Activated B cell treated with CpG ODN at 0.5 μM for 24 hours (primary cell): ENCODE measurements at regions not wholly inside any gene's neighbourhood (a gene's known extent, or its start where the extent isn't known, plus 50 kb on each side); places are given as distances from the start of the nearest gene placed in this dataset.
"Not testable (repeated sequence)": the region's sequence is repeated elsewhere in the genome, so short reads cannot be mapped to it uniquely, and the experiment has no call there.

ENCODE experiments used
- ATAC-seq: fragments of 200-7000 bp; cut with Tn5 transposase; one replicate; pipeline ENCODE4 v1.10.0; 2021; ENCODE audit warnings: low read depth, mild to moderate bottlenecking, moderate library complexity
- CTCF ChIA-PET: fragments of 350-600 bp; sonication (Branson Sonifier 250); formaldehyde crosslinking; loops from one replicate; lab custom pipeline; 2021; ENCODE audit warnings: antibody characterized with exemption; lab: Charles Lee
- POLR2A ChIA-PET: fragments of 350-600 bp; sonication (Branson Sonifier 250); formaldehyde crosslinking; loops from one replicate; lab custom pipeline; 2021; ENCODE audit warnings: antibody characterized with exemption; lab: Charles Lee
- DNase-seq: peaks from one replicate; pipeline ENCODE4 v3.0.0; 2022
- H3K27ac Mint-ChIP-seq: one replicate; pipeline ENCODE4 v1.8.0; 2020; ENCODE audit warnings: mixed read lengths
- H3K27me3 Mint-ChIP-seq: one replicate; pipeline ENCODE4 v1.8.0; 2021; ENCODE audit warnings: mixed read lengths
- H3K36me3 Mint-ChIP-seq: one replicate; pipeline ENCODE4 v1.8.0; 2021; ENCODE audit warnings: low read depth, mixed read lengths
- H3K4me1 Mint-ChIP-seq: one replicate; pipeline ENCODE4 v1.8.0; 2021; ENCODE audit warnings: mixed read lengths
- H3K4me3 Mint-ChIP-seq: one replicate; pipeline ENCODE4 v1.8.0; 2020; ENCODE audit warnings: mild to moderate bottlenecking, mixed read lengths
- H3K9me3 Mint-ChIP-seq: one replicate; pipeline ENCODE4 v1.8.0; 2020; ENCODE audit warnings: mixed read lengths
- intact Hi-C: fragments of 100-400 bp; cut with micrococcal nuclease; formaldehyde crosslinking; loops from one replicate; pipeline ENCODE4 v1.15.1; 2024

- ATAC-seq, H3K27ac Mint-ChIP-seq, intact Hi-C loops, CTCF ChIA-PET, H3K36me3 Mint-ChIP-seq, H3K4me3 Mint-ChIP-seq, POLR2A ChIA-PET, H3K9me3 Mint-ChIP-seq, DNase-seq, H3K4me1 Mint-ChIP-seq, H3K27me3 Mint-ChIP-seq: not testable (repeated sequence)
Measured at GRCh38 chr21:5051303-5052018, 5469.9 kb upstream of the TPTE start.

- H3K36me3 Mint-ChIP-seq, H3K4me3 Mint-ChIP-seq, H3K4me1 Mint-ChIP-seq, H3K9me3 Mint-ChIP-seq, POLR2A ChIA-PET, H3K27ac Mint-ChIP-seq, H3K27me3 Mint-ChIP-seq, CTCF ChIA-PET, intact Hi-C loops, DNase-seq: not testable (repeated sequence)
- ATAC-seq = peak; percentile 6
Measured at GRCh38 chr21:5055027-5055754, 5466.2 kb upstream of the TPTE start.

GRCh38 chr21:5055996-5056962, 5465.1 kb upstream of the TPTE start:
- H3K9me3 Mint-ChIP-seq, H3K27me3 Mint-ChIP-seq, intact Hi-C loops, DNase-seq, H3K36me3 Mint-ChIP-seq, POLR2A ChIA-PET, H3K4me1 Mint-ChIP-seq, H3K27ac Mint-ChIP-seq, CTCF ChIA-PET, H3K4me3 Mint-ChIP-seq: not testable (repeated sequence)
- ATAC-seq = peak; percentile 82

GRCh38 chr21:5057077-5057476, 5464.3 kb upstream of the TPTE start:
- POLR2A ChIA-PET, H3K27me3 Mint-ChIP-seq, H3K4me1 Mint-ChIP-seq, intact Hi-C loops, H3K4me3 Mint-ChIP-seq, H3K27ac Mint-ChIP-seq, DNase-seq, CTCF ChIA-PET, H3K9me3 Mint-ChIP-seq, H3K36me3 Mint-ChIP-seq, ATAC-seq: not testable (repeated sequence)

- H3K27ac Mint-ChIP-seq, H3K4me3 Mint-ChIP-seq, H3K27me3 Mint-ChIP-seq, H3K36me3 Mint-ChIP-seq, intact Hi-C loops, H3K4me1 Mint-ChIP-seq, CTCF ChIA-PET, DNase-seq, H3K9me3 Mint-ChIP-seq, ATAC-seq, POLR2A ChIA-PET: not testable (repeated sequence)
Measured at GRCh38 chr21:5060364-5061083, 5460.9 kb upstream of the TPTE start.

- H3K9me3 Mint-ChIP-seq, POLR2A ChIA-PET, H3K27ac Mint-ChIP-seq: not testable (repeated sequence)
Measured at GRCh38 chr21:5064581-5065142, 5456.7 kb upstream of the TPTE start.

GRCh38 chr21:5065240-5066211, 5455.9 kb upstream of the TPTE start:
- H3K27me3 Mint-ChIP-seq, POLR2A ChIA-PET, H3K9me3 Mint-ChIP-seq, H3K36me3 Mint-ChIP-seq, DNase-seq, H3K4me1 Mint-ChIP-seq, H3K27ac Mint-ChIP-seq, CTCF ChIA-PET, intact Hi-C loops, H3K4me3 Mint-ChIP-seq: not testable (repeated sequence)
- peak; percentile 92 for ATAC-seq

More at GRCh38 chr21:5064581-5065142, 5456.7 kb upstream of the TPTE start:
- H3K4me1 Mint-ChIP-seq, H3K4me3 Mint-ChIP-seq, H3K36me3 Mint-ChIP-seq, intact Hi-C loops, DNase-seq, CTCF ChIA-PET, H3K27me3 Mint-ChIP-seq, ATAC-seq: not testable (repeated sequence)

- DNase-seq, H3K36me3 Mint-ChIP-seq, H3K27ac Mint-ChIP-seq, CTCF ChIA-PET, H3K4me3 Mint-ChIP-seq, POLR2A ChIA-PET, H3K4me1 Mint-ChIP-seq, H3K27me3 Mint-ChIP-seq, H3K9me3 Mint-ChIP-seq, ATAC-seq, intact Hi-C loops: not testable (repeated sequence)
Measured at GRCh38 chr21:5066682-5067251, 5454.6 kb upstream of the TPTE start.

GRCh38 chr21:5067326-5068048, 5453.9 kb upstream of the TPTE start:
- intact Hi-C loops, H3K36me3 Mint-ChIP-seq, H3K27ac Mint-ChIP-seq, H3K4me3 Mint-ChIP-seq, DNase-seq, ATAC-seq, H3K27me3 Mint-ChIP-seq, CTCF ChIA-PET, H3K4me1 Mint-ChIP-seq, POLR2A ChIA-PET, H3K9me3 Mint-ChIP-seq: not testable (repeated sequence)

GRCh38 chr21:5068649-5069048, 5452.7 kb upstream of the TPTE start:
- H3K27ac Mint-ChIP-seq, H3K9me3 Mint-ChIP-seq, H3K27me3 Mint-ChIP-seq, POLR2A ChIA-PET, ATAC-seq, H3K4me1 Mint-ChIP-seq, intact Hi-C loops, H3K4me3 Mint-ChIP-seq, H3K36me3 Mint-ChIP-seq, CTCF ChIA-PET, DNase-seq: not testable (repeated sequence)
